DND-41 (cell line): ENCODE measurements at regions not wholly inside any gene's neighbourhood (a gene's known extent, or its start where the extent isn't known, plus 50 kb on each side); places are given as distances from the start of the nearest gene placed in this dataset.

ENCODE experiments used
- ATAC-seq: fragments of 200-7000 bp; cut with Tn5 transposase; 3 replicates; pipeline ENCODE4 v1.9.1; 2021; ENCODE audit warnings: low read depth; ENCODE audit not compliant: insufficient read depth
- DNase-seq: peaks from one replicate; pipeline ENCODE4 v3.0.0-alpha.2; 2020
- H2AFZ ChIP-seq: 2 replicates; pipeline ENCODE4 v1.6.0; 2012; ENCODE audit warnings: low read depth, low read length
- H3K27ac ChIP-seq: 2 replicates; pipeline ENCODE4 v1.5.1; 2012; ENCODE audit warnings: low read length, inconsistent platforms
- H3K27me3 ChIP-seq: fragments of 200-600 bp; sonication (generic); 2 replicates; pipeline ENCODE4 v1.6.0; 2012; ENCODE audit warnings: low read length, mild to moderate bottlenecking, inconsistent platforms; ENCODE audit not compliant: insufficient read depth, poor library complexity
- H3K36me3 ChIP-seq: 2 replicates; pipeline ENCODE4 v1.5.1; 2012; ENCODE audit warnings: low read length, inconsistent platforms; ENCODE audit not compliant: insufficient read depth
- H3K4me1 ChIP-seq: 2 replicates; pipeline ENCODE4 v1.5.1; 2012; ENCODE audit warnings: mild to moderate bottlenecking, low read length; ENCODE audit not compliant: insufficient read depth
- H3K4me2 ChIP-seq: 2 replicates; pipeline ENCODE4 v1.6.0; 2012; ENCODE audit warnings: mild to moderate bottlenecking, moderate library complexity, low read length, inconsistent platforms; ENCODE audit not compliant: insufficient read depth
- H3K4me3 ChIP-seq, 2 experiments: fragments of 200-600 bp in 1 of 2; shearing (Covaris generic) in 1 of 2; 2 replicates each; pipeline ENCODE4 v1.5.1; 2012 to 2016; ENCODE audit warnings: inconsistent platforms in 2 of 2, low read length in 2 of 2, mild to moderate bottlenecking in 2 of 2, low read depth in 1 of 2, moderate library complexity in 1 of 2
- H3K79me2 ChIP-seq: 2 replicates; pipeline ENCODE4 v1.6.0; 2012; ENCODE audit warnings: low read length, inconsistent platforms; ENCODE audit not compliant: insufficient read depth
- H3K9ac ChIP-seq: 2 replicates; pipeline ENCODE4 v1.6.0; 2012; ENCODE audit warnings: low read depth, mild to moderate bottlenecking, inconsistent platforms, low read length, moderate library complexity
- H3K9me3 ChIP-seq: 2 replicates; pipeline ENCODE4 v1.5.1; 2012; ENCODE audit warnings: low read length, moderate library complexity, mild to moderate bottlenecking, inconsistent platforms; ENCODE audit not compliant: insufficient read depth, severe bottlenecking
- H4K20me1 ChIP-seq: 2 replicates; pipeline ENCODE4 v1.6.0; 2012; ENCODE audit warnings: low read length; ENCODE audit not compliant: insufficient read depth
- EZH2 ChIP-seq: IDR thresholded peaks from 3 replicates; pipeline ENCODE4 v1.6.1; 2012; ENCODE audit warnings: borderline replicate concordance, low read depth, mild to moderate bottlenecking, moderate library complexity, low read length, inconsistent platforms; ENCODE audit not compliant: severe bottlenecking
- TF ChIP-seq, protein P1 (sequence below): IDR thresholded peaks from 2 replicates; pipeline ENCODE4 v1.5.1; 2012; ENCODE audit warnings: borderline replicate concordance, low read length, moderate library complexity, mild to moderate bottlenecking; ENCODE audit not compliant: poor library complexity, severe bottlenecking; ENCODE audit errors: extremely low read depth

DNA sequence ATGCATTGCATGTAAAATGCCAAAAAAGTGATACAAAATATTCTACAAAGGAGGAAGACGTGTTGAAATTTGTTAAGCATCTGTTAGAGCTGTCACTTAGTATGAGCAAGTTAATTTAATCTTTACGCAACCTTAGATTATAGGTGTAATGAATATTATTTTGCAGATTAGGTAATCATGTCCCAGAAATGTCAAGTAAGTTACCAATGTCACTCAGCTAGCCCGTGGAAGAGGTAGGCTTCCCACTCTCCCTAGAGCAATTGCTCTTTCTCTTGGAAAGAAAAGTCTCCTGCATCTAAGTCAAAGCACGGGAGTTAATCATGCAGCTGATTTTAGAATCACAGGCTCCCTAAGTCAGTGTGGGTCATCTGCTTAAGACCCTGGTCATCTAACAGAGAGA, 830.4 kb upstream of the IGFBP3 start:
- no peaks in the 10 kb centered on the region for H3K9me3 ChIP-seq
- no peaks in the 10 kb centered on the region for H3K27me3 ChIP-seq
- DNase-seq (no peak), ATAC-seq (no peak)
- no peak overlapping the region for H3K4me3 ChIP-seq
- H3K36me3 ChIP-seq, result no peaks in the 10 kb centered on the region
- no peak overlapping the region for H3K4me2 ChIP-seq
- H3K4me1 ChIP-seq, result no peaks in the 10 kb centered on the region
- H3K79me2 ChIP-seq, result no peaks in the 10 kb centered on the region
- H4K20me1 ChIP-seq, result no peaks in the 10 kb centered on the region
- TF ChIP-seq, protein P1, sequence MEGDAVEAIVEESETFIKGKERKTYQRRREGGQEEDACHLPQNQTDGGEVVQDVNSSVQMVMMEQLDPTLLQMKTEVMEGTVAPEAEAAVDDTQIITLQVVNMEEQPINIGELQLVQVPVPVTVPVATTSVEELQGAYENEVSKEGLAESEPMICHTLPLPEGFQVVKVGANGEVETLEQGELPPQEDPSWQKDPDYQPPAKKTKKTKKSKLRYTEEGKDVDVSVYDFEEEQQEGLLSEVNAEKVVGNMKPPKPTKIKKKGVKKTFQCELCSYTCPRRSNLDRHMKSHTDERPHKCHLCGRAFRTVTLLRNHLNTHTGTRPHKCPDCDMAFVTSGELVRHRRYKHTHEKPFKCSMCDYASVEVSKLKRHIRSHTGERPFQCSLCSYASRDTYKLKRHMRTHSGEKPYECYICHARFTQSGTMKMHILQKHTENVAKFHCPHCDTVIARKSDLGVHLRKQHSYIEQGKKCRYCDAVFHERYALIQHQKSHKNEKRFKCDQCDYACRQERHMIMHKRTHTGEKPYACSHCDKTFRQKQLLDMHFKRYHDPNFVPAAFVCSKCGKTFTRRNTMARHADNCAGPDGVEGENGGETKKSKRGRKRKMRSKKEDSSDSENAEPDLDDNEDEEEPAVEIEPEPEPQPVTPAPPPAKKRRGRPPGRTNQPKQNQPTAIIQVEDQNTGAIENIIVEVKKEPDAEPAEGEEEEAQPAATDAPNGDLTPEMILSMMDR, result no peak
- no peak for TF ChIP-seq EZH2
- no peak overlapping the region for H3K9ac ChIP-seq
- H2AFZ ChIP-seq, result no peak overlapping the region
- H3K27ac ChIP-seq, result no peak overlapping the region

- DNase-seq (no peak), ATAC-seq (no peak)
- Histone ChIP-seq H4K20me1 (no peaks in the 10 kb centered on the region), H3K9me3 (no peaks in the 10 kb centered on the region), H3K27ac (no peak overlapping the region), H3K9ac (no peak overlapping the region), H2AFZ (no peak overlapping the region), H3K4me2 (no peak overlapping the region), H3K4me1 (no peaks in the 10 kb centered on the region), H3K36me3 (no peaks in the 10 kb centered on the region), H3K4me3 (no peak overlapping the region), H3K79me2 (no peaks in the 10 kb centered on the region), H3K27me3 (no peaks in the 10 kb centered on the region)
- TF ChIP-seq EZH2, result no peak
- TF ChIP-seq, protein P1, result no peak
Observed at GRCh38 chr7:46750321-46750865, 829.3 kb upstream of the IGFBP3 start.

GRCh38 chr7:46747869-46748576, 827.0 kb upstream of the IGFBP3 start:
- Histone ChIP-seq H3K79me2 (no peaks in the 10 kb centered on the region), H3K27me3 (no peaks in the 10 kb centered on the region), H3K9ac (no peak overlapping the region), H4K20me1 (no peaks in the 10 kb centered on the region), H3K4me3 (no peak overlapping the region), H2AFZ (no peak overlapping the region), H3K36me3 (no peaks in the 10 kb centered on the region), H3K27ac (no peak overlapping the region), H3K9me3 (no peaks in the 10 kb centered on the region), H3K4me1 (no peaks in the 10 kb centered on the region), H3K4me2 (no peak overlapping the region)
- ATAC-seq (no peak), DNase-seq (no peak)
- no peak for TF ChIP-seq EZH2
- TF ChIP-seq, protein P1, result no peak
